Upper lobe of left lung (tissue), 6 donors: ENCODE measurements at regions not wholly inside any gene's neighbourhood (a gene's known extent, or its start where the extent isn't known, plus 50 kb on each side); places are given as distances from the start of the nearest gene placed in this dataset.

Experiments
- ATAC-seq, 2 donors: fragments of 200-7000 bp; cut with Tn5 transposase; one replicate each; pipeline ENCODE4 v1.9.1; 2022; ENCODE audit warnings: mild to moderate bottlenecking in 2 of 2, moderate library complexity in 2 of 2; ENCODE audit not compliant: low FRiP score in 2 of 2
- DNase-seq, 2 donors: peaks; one replicate each; pipeline ENCODE4 v3.0.0-alpha.2; 2019 to 2020
- H3K27ac ChIP-seq, 4 donors: fragments of 200-600 bp; sonication (generic); one replicate each; pipeline ENCODE4 v1.5.1; 2016 to 2019
- H3K27me3 ChIP-seq, 4 donors: fragments of 200-600 bp; sonication (generic); one replicate each; pipeline ENCODE4 v1.5.1; 2017 to 2019
- H3K36me3 ChIP-seq, 4 donors: fragments of 200-600 bp; sonication (generic); one replicate each; pipeline ENCODE4 v1.5.1; 2016 to 2019
- H3K4me1 ChIP-seq, 4 donors: fragments of 200-600 bp; sonication (generic); one replicate each; pipeline ENCODE4 v1.5.1; 2018 to 2019
- H3K4me3 ChIP-seq, 4 donors: fragments of 200-600 bp; sonication (generic); one replicate each; pipeline ENCODE4 v1.5.1; 2017 to 2019; ENCODE audit warnings: mild to moderate bottlenecking in 2 of 4, moderate library complexity in 1 of 4
- H3K9me3 ChIP-seq, 4 donors: fragments of 200-600 bp; sonication (generic); one replicate each; pipeline ENCODE4 v1.5.1; 2018 to 2019
- EP300 ChIP-seq, 4 donors: sonication (generic); formaldehyde crosslinking; IDR thresholded peaks; one replicate each; pipeline ENCODE4 v1.5.1; 2017; ENCODE audit warnings: antibody characterized with exemption in 4 of 4, control low read depth in 2 of 4
- POLR2A ChIP-seq, 4 donors: fragments of 450-650 bp; IDR thresholded peaks; one replicate each; pipeline ENCODE4 v1.5.1; 2016 to 2017; ENCODE audit warnings: antibody characterized with exemption in 4 of 4, mild to moderate bottlenecking in 2 of 4
- POLR2AphosphoS5 ChIP-seq, 2 donors: sonication (generic); formaldehyde crosslinking; IDR thresholded peaks; one replicate each; pipeline ENCODE4 v1.5.1; 2017; ENCODE audit warnings: antibody characterized with exemption in 2 of 2
- WGBS, 2 donors: methylation state at CpG; one replicate each; pipeline ENCODE4 v1.1.5; 2017 to 2018; 5-methylcytosine and 5-hydroxymethylcytosine counted together
- TF ChIP-seq, protein P1 (sequence below), 6 experiments: fragments of 450-650 bp in 4 of 6; fragments of 200-600 bp in 2 of 6; sonication (generic) in 2 of 6; IDR thresholded peaks; one replicate each; pipeline ENCODE4 v1.5.1; 2016 to 2019; ENCODE audit warnings: antibody characterized with exemption in 6 of 6
- donor health status: DM: no; HTN: no; CAD: no; lungs with moderate emphysema.
- donor health status: DM: no; HTN: yes; CAD: no; lungs with severe emphysema.

DNA sequence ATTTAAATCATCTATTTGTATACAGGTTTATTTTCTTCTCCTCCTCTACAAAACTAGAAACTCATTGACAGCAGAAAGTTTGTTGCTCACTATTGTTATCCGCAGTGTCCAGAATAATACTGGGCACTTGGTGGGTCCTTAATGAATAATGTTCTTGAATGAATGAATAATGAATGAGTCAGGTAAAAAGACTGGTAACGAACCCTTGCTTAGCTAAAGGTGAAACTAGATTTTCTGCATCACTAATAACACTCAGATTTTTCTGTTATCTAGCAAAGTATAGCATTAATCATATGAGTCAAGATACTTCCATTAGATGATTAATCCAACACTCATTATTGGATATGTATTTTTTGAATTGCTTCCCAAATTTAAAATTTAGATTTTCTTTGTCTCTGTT lies 953.2 kb downstream of the SORCS3 start:
- TF ChIP-seq POLR2A (IDR thresholded peaks at IDR 0.05) (no peak), POLR2AphosphoS5 (IDR thresholded peaks at IDR 0.05) (no peak), EP300 (IDR thresholded peaks at IDR 0.05) (no peak)
- TF ChIP-seq, protein P1, sequence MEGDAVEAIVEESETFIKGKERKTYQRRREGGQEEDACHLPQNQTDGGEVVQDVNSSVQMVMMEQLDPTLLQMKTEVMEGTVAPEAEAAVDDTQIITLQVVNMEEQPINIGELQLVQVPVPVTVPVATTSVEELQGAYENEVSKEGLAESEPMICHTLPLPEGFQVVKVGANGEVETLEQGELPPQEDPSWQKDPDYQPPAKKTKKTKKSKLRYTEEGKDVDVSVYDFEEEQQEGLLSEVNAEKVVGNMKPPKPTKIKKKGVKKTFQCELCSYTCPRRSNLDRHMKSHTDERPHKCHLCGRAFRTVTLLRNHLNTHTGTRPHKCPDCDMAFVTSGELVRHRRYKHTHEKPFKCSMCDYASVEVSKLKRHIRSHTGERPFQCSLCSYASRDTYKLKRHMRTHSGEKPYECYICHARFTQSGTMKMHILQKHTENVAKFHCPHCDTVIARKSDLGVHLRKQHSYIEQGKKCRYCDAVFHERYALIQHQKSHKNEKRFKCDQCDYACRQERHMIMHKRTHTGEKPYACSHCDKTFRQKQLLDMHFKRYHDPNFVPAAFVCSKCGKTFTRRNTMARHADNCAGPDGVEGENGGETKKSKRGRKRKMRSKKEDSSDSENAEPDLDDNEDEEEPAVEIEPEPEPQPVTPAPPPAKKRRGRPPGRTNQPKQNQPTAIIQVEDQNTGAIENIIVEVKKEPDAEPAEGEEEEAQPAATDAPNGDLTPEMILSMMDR (IDR thresholded peaks at IDR 0.05) = no peak
- no peak overlapping the region for H3K27ac ChIP-seq
- H3K9me3 ChIP-seq = no peaks in the 10 kb centered on the region
- H3K36me3 ChIP-seq = no peaks in the 10 kb centered on the region
- DNase-seq = no peak
- 76 to 87% methylated on average over 2 of the region's 2 CpGs for WGBS, 2 donors
- no peaks in the 10 kb centered on the region for H3K27me3 ChIP-seq
- H3K4me3 ChIP-seq = no peak overlapping the region
- no peak for ATAC-seq
- no peaks in the 10 kb centered on the region for H3K4me1 ChIP-seq

DNA sequence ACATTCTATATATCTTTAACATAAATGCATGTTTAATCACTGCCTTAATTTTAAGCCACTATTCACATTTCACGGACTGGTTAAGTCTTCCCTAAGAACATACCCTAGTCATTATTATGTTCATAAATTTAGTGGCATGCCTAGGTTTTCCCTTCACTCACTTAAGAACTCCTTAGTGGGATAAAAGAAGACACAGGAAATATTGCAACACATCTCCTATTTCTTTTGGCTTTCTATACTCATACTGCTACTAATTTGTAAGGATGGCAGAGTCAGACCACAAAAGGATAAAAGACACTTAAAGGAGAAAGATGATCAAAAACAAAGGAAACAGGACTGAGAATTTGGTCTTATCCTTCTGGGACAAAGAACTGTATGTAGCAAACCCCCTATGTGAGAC lies 951.4 kb downstream of the SORCS3 start:
- no peaks in the 10 kb centered on the region for H3K27me3 ChIP-seq
- no peak overlapping the region for H3K4me3 ChIP-seq
- no peak for ATAC-seq
- no peak overlapping the region for H3K27ac ChIP-seq
- H3K36me3 ChIP-seq = no peaks in the 10 kb centered on the region
- 91 to 92% methylated on average over 1 of the region's 1 CpG for WGBS, 2 donors
- no peaks in the 10 kb centered on the region for H3K9me3 ChIP-seq
- TF ChIP-seq EP300 (IDR thresholded peaks at IDR 0.05) = no peak
- DNase-seq = no peak
- H3K4me1 ChIP-seq = no peaks in the 10 kb centered on the region

- no peaks in the 10 kb centered on the region for H3K36me3 ChIP-seq
- no peak for DNase-seq
- no peak overlapping the region for H3K27ac ChIP-seq
- TF ChIP-seq POLR2A (IDR thresholded peaks at IDR 0.05) (no peak), POLR2AphosphoS5 (IDR thresholded peaks at IDR 0.05) (no peak), EP300 (IDR thresholded peaks at IDR 0.05) (no peak)
- TF ChIP-seq, protein P1 (IDR thresholded peaks at IDR 0.05) = no peak
- no peaks in the 10 kb centered on the region for H3K9me3 ChIP-seq
- H3K4me1 ChIP-seq = no peaks in the 10 kb centered on the region
- no peaks in the 10 kb centered on the region for H3K27me3 ChIP-seq
- ATAC-seq = no peak
- H3K4me3 ChIP-seq = no peak overlapping the region
- WGBS, 2 donors = 75 to 81% methylated on average over 4 of the region's 4 CpGs
Measured at GRCh38 chr10:105586451-105587098, 945.5 kb downstream of the SORCS3 start.

DNA sequence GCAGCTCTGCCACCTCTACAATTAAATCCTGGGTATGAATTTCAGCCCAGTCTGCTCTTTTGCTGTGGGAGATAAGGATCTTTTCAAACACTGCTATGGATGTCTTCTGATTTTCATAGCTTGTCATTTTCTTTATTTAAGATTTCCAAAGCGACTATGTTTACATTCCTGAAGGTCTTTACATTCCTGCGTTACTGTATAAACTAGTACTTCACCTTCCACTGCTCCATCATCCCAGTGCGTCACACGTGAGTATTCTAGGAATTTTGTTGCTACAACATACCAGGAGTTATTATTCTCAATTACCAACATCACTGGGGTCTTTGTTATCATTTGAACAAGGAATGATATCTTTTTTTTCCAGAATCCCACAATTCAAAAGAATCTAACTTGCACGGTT lies 944.7 kb downstream of the SORCS3 start:
- no peak for TF ChIP-seq EP300 (IDR thresholded peaks at IDR 0.05)
- TF ChIP-seq POLR2A (IDR thresholded peaks at IDR 0.05) = no peak
- TF ChIP-seq, protein P1 (IDR thresholded peaks at IDR 0.05) = no peak
- TF ChIP-seq POLR2AphosphoS5 (IDR thresholded peaks at IDR 0.05) = no peak
- H3K27me3 ChIP-seq = no peaks in the 10 kb centered on the region
- no peaks in the 10 kb centered on the region for H3K4me1 ChIP-seq
- DNase-seq (no peak), ATAC-seq (no peak)
- H3K36me3 ChIP-seq = no peaks in the 10 kb centered on the region
- H3K4me3 ChIP-seq = no peak overlapping the region
- WGBS, 2 donors = 32 to 36% methylated on average over 5 of the region's 5 CpGs
- H3K27ac ChIP-seq = no peak overlapping the region
- H3K9me3 ChIP-seq = no peaks in the 10 kb centered on the region

GRCh38 chr10:105585171-105585570 lies 944.1 kb downstream of the SORCS3 start:
- H3K27ac ChIP-seq = no peak overlapping the region
- H3K27me3 ChIP-seq = no peaks in the 10 kb centered on the region
- TF ChIP-seq POLR2A (IDR thresholded peaks at IDR 0.05) = no peak
- no peak for TF ChIP-seq EP300 (IDR thresholded peaks at IDR 0.05)
- no peak for TF ChIP-seq POLR2AphosphoS5 (IDR thresholded peaks at IDR 0.05)
- TF ChIP-seq, protein P1 (IDR thresholded peaks at IDR 0.05) = no peak
- no peaks in the 10 kb centered on the region for H3K4me1 ChIP-seq
- no peak overlapping the region for H3K4me3 ChIP-seq
- no peak for ATAC-seq
- no peaks in the 10 kb centered on the region for H3K9me3 ChIP-seq
- H3K36me3 ChIP-seq = no peaks in the 10 kb centered on the region
- DNase-seq = no peak
